ENCODE measurements at regions not wholly inside any gene's neighbourhood (a gene's known extent, or its start where the extent isn't known, plus 50 kb on each side); places are given as distances from the start of the nearest gene placed in this dataset.

DNA sequence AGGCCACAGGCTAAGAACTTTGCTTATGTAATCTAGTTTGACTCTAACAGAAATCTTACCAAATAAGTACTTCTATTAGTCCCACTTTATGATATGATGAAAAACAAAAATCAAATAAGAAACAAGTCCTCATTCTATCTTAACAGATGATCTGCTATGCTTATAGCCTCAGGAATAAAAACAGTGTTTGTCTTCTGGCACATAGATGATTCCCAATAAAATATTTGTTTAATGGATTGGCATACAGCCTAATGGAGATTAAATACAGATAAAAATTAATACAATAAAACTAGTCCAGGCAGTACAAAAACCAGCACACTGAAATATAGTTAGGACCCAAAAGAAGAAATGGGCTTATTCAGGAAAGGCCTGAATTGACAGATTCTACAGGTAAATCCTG, 971.4 kb upstream of the WWC1 start:
- no peak for TF ChIP-seq OSR1 (CRISPR knock-in tag; IDR thresholded peaks at IDR 0.05)
- TF ChIP-seq SNAI2 (CRISPR knock-in tag; IDR thresholded peaks at IDR 0.05), result no peak
- TF ChIP-seq, protein P1, sequence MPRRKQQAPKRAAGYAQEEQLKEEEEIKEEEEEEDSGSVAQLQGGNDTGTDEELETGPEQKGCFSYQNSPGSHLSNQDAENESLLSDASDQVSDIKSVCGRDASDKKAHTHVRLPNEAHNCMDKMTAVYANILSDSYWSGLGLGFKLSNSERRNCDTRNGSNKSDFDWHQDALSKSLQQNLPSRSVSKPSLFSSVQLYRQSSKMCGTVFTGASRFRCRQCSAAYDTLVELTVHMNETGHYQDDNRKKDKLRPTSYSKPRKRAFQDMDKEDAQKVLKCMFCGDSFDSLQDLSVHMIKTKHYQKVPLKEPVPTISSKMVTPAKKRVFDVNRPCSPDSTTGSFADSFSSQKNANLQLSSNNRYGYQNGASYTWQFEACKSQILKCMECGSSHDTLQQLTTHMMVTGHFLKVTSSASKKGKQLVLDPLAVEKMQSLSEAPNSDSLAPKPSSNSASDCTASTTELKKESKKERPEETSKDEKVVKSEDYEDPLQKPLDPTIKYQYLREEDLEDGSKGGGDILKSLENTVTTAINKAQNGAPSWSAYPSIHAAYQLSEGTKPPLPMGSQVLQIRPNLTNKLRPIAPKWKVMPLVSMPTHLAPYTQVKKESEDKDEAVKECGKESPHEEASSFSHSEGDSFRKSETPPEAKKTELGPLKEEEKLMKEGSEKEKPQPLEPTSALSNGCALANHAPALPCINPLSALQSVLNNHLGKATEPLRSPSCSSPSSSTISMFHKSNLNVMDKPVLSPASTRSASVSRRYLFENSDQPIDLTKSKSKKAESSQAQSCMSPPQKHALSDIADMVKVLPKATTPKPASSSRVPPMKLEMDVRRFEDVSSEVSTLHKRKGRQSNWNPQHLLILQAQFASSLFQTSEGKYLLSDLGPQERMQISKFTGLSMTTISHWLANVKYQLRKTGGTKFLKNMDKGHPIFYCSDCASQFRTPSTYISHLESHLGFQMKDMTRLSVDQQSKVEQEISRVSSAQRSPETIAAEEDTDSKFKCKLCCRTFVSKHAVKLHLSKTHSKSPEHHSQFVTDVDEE (CRISPR knock-in tag; IDR thresholded peaks at IDR 0.05), result no peak
- no peak for TF ChIP-seq BACH2 (CRISPR knock-in tag; IDR thresholded peaks at IDR 0.05; ENCODE audit: borderline replicate concordance)
- peak; percentile 86 for TF ChIP-seq ISL1 (CRISPR knock-in tag; IDR thresholded peaks at IDR 0.05)
- no peak for TF ChIP-seq TOX (CRISPR knock-in tag; IDR thresholded peaks at IDR 0.05; ENCODE audit: borderline replicate concordance)
- no peak for TF ChIP-seq ARNTL (CRISPR knock-in tag; IDR thresholded peaks at IDR 0.05; ENCODE audit: borderline replicate concordance, low read depth)
- TF ChIP-seq ZNF8 (CRISPR knock-in tag; IDR thresholded peaks at IDR 0.05), result no peak
- TF ChIP-seq ZFP3 (CRISPR knock-in tag; IDR thresholded peaks at IDR 0.05), result no peak
- TF ChIP-seq ZNF70 (CRISPR knock-in tag; IDR thresholded peaks at IDR 0.05), result no peak
- peak; percentile 75; the same call in 1 of the 2 replicates for TF ChIP-seq TCF4 (CRISPR knock-in tag; IDR thresholded peaks at IDR 0.05; ENCODE audit: borderline replicate concordance)

DNA sequence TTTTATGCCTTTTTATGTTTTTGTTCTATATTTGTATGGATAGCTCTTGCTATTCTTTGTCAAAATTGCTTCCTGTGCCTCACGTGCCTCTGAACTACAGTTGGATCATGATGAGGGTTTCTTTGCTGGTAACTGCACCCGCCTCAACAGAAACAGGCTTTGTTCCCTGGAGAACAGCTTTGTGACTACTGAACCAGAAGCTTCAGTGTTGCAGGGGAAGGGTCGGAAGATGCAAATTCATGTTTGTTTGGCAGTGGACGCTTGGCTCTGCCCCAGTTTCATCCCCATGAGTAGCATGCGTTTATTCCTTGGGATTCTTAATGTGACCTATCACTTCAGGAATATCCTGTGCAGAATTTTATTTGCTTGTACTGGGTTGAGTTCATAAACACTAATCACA, 959.1 kb upstream of the WWC1 start:
- no peak for ATAC-seq
- TF ChIP-seq TCF4 (CRISPR knock-in tag; IDR thresholded peaks at IDR 0.05; ENCODE audit: borderline replicate concordance) (no peak), PPARA (CRISPR knock-in tag; IDR thresholded peaks at IDR 0.05; ENCODE audit: borderline replicate concordance) (no peak), ISL1 (CRISPR knock-in tag; IDR thresholded peaks at IDR 0.05) (no peak), ZFP3 (CRISPR knock-in tag; IDR thresholded peaks at IDR 0.05) (no peak), ZC3H10 (CRISPR knock-in tag; IDR thresholded peaks at IDR 0.05) (no peak)
- TF ChIP-seq, protein P2, sequence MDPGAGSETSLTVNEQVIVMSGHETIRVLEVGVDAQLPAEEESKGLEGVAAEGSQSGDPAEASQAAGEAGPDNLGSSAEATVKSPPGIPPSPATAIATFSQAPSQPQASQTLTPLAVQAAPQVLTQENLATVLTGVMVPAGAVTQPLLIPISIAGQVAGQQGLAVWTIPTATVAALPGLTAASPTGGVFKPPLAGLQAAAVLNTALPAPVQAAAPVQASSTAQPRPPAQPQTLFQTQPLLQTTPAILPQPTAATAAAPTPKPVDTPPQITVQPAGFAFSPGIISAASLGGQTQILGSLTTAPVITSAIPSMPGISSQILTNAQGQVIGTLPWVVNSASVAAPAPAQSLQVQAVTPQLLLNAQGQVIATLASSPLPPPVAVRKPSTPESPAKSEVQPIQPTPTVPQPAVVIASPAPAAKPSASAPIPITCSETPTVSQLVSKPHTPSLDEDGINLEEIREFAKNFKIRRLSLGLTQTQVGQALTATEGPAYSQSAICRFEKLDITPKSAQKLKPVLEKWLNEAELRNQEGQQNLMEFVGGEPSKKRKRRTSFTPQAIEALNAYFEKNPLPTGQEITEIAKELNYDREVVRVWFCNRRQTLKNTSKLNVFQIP (CRISPR knock-in tag; IDR thresholded peaks at IDR 0.05; ENCODE audit: borderline replicate concordance, low read depth), result no peak
- TF ChIP-seq, protein P1 (CRISPR knock-in tag; IDR thresholded peaks at IDR 0.05), result no peak

More for the DNA sequence above, 971.4 kb upstream of the WWC1 start:
- ATAC-seq, result no peak

DNA sequence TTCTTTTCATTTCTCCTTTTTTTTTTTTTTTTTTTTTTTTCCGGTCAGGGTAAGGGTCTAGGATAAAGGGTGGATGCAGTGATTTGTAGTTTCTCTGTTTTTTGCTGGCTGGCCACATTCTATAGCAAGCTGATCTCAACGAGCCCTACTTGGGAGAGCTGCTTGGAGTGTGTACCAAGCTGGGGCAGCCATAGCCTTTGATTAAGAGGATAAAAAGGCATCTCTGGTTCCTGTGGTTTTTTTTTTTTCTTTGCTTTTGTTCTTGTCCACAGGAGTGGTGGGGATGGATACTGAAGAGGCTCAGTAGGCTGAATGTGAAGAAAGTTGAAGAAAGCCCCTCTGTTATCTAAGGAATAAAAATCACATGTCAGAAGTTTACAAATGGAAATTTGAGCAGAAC, 955.3 kb upstream of the WWC1 start:
- TF ChIP-seq ISL1 (CRISPR knock-in tag; IDR thresholded peaks at IDR 0.05) (no peak), OSR1 (CRISPR knock-in tag; IDR thresholded peaks at IDR 0.05) (no peak), ZFP3 (CRISPR knock-in tag; IDR thresholded peaks at IDR 0.05) (no peak), TCF4 (CRISPR knock-in tag; IDR thresholded peaks at IDR 0.05; ENCODE audit: borderline replicate concordance) (no peak), PPARA (CRISPR knock-in tag; IDR thresholded peaks at IDR 0.05; ENCODE audit: borderline replicate concordance) (no peak), TOX (CRISPR knock-in tag; IDR thresholded peaks at IDR 0.05; ENCODE audit: borderline replicate concordance) (no peak), ESRRG (CRISPR knock-in tag; IDR thresholded peaks at IDR 0.05) (no peak)
- TF ChIP-seq, protein P3, sequence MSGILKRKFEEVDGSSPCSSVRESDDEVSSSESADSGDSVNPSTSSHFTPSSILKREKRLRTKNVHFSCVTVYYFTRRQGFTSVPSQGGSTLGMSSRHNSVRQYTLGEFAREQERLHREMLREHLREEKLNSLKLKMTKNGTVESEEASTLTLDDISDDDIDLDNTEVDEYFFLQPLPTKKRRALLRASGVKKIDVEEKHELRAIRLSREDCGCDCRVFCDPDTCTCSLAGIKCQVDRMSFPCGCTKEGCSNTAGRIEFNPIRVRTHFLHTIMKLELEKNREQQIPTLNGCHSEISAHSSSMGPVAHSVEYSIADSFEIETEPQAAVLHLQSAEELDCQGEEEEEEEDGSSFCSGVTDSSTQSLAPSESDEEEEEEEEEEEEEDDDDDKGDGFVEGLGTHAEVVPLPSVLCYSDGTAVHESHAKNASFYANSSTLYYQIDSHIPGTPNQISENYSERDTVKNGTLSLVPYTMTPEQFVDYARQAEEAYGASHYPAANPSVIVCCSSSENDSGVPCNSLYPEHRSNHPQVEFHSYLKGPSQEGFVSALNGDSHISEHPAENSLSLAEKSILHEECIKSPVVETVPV (CRISPR knock-in tag; IDR thresholded peaks at IDR 0.05), result no peak
- TF ChIP-seq, protein P4, sequence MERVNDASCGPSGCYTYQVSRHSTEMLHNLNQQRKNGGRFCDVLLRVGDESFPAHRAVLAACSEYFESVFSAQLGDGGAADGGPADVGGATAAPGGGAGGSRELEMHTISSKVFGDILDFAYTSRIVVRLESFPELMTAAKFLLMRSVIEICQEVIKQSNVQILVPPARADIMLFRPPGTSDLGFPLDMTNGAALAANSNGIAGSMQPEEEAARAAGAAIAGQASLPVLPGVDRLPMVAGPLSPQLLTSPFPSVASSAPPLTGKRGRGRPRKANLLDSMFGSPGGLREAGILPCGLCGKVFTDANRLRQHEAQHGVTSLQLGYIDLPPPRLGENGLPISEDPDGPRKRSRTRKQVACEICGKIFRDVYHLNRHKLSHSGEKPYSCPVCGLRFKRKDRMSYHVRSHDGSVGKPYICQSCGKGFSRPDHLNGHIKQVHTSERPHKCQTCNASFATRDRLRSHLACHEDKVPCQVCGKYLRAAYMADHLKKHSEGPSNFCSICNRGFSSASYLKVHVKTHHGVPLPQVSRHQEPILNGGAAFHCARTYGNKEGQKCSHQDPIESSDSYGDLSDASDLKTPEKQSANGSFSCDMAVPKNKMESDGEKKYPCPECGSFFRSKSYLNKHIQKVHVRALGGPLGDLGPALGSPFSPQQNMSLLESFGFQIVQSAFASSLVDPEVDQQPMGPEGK (CRISPR knock-in tag; IDR thresholded peaks at IDR 0.05; ENCODE audit: borderline replicate concordance), result no peak
- no peak for ATAC-seq

Measured in SK-N-SH treated with all-trans-retinoic acid at 6 μM for 48 hours (cell line).